NCI-H146 treated with DMSO at 0.1 percent for 48 hours (cell line): ENCODE measurements at regions not wholly inside any gene's neighbourhood (a gene's known extent, or its start where the extent isn't known, plus 50 kb on each side); places are given as distances from the start of the nearest gene placed in this dataset.

Source experiments
- DNase-seq: peaks from one replicate; lab custom pipeline; 2025; ENCODE audit not compliant: unreplicated experiment; lab: John Stamatoyannopoulos, UW

DNA sequence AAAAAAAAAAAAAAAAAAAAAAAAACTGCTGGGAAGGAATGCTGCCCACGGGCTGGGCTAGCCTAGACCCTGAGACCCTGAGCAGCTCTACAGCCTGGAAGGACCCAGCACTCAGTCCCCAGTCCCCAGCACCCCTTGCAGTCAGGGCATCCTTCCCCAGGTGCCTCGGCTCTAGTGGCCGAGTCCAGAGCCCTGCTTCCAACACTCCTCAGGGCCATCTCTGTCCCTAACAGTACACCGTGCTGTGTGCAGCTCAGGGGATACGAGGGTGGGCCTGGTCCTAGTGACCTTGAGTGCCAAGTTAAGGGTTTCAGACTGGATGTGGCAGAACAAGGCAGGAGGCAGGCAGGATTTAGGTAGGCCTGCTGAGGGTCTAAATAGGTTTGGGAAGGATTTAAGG lies 50.2 kb upstream of the LRP8 start:
- DNase-seq = no peak

- no peak for DNase-seq
Observed at GRCh38 chr1:53378932-53379661, 51.2 kb upstream of the LRP8 start.

DNA sequence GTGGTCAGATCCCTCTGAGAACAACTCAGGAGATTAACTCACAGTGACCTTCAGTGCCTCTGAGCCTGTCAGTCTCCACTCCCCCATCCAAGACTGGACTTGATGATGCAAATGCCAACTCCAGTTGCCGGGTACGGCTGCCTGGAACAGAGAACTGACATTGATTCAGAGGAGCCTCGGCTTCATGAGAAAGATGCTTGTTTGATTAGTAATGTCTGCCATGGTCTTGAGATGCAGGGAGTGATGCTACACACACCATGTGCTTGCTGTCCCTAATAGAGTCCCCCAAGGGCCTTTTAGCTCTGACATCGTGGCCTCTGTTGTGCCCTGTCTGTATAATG lies 51.8 kb upstream of the LRP8 start:
- no peak for DNase-seq

GRCh38 chr1:53380296-53380695 lies 52.4 kb upstream of the LRP8 start:
- DNase-seq = no peak

GRCh38 chr1:53381790-53382401 lies 54.0 kb upstream of the LRP8 start:
- DNase-seq = no peak

DNA sequence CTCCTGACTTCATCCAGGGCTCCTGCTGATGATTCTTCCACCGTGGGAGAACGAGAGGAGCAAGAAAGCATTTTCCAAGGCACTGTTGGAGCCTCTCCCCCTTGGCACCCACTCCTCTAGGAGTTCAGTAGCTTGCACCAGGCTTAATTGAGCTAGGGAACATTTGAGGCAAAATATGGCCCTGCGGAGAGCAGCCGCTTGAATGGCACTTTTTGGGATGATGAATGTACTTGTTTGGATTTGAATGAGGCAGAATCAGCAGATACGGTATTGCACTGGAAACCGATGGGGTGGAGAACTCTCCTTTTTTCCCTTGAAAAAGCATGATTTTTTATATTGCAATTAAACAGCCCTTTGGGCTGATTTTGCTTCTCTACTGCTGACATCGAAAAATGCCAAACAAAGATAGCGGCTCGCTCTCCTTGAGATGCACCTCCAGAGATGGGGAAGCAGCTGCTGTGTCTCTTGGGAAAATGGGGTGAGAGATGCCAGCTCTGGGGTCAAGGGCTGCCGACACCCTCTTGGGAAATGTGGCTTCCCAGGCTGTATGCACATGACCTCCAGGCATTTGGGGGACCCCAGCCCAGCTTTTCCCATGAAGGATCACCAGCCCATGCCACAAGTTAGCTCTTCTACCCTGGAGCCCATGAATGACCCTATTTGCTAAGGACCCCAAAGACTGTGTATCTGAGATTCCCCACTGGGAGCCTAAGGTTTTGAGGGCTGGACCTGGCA lies 55.4 kb upstream of the LRP8 start:
- no peak for DNase-seq

DNA sequence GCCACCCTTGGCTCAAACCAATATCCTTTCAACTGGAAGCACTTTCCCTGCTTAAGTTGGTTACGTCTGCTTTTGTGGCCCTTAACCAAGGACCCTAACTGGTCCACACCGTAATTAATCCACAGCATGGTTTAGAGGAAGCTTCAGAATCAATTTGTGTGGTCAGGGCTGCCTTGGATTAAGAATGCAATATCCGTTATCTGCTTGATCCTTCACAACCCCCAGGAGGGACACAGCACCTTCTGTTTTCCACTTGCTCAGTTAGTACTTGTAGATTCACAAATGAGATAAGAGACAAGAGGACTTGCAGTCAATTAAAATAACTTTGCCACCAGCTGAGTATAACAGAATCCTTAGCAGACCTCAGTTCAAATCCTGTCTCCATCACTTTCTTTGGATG lies 56.9 kb upstream of the LRP8 start:
- DNase-seq = no peak

DNA sequence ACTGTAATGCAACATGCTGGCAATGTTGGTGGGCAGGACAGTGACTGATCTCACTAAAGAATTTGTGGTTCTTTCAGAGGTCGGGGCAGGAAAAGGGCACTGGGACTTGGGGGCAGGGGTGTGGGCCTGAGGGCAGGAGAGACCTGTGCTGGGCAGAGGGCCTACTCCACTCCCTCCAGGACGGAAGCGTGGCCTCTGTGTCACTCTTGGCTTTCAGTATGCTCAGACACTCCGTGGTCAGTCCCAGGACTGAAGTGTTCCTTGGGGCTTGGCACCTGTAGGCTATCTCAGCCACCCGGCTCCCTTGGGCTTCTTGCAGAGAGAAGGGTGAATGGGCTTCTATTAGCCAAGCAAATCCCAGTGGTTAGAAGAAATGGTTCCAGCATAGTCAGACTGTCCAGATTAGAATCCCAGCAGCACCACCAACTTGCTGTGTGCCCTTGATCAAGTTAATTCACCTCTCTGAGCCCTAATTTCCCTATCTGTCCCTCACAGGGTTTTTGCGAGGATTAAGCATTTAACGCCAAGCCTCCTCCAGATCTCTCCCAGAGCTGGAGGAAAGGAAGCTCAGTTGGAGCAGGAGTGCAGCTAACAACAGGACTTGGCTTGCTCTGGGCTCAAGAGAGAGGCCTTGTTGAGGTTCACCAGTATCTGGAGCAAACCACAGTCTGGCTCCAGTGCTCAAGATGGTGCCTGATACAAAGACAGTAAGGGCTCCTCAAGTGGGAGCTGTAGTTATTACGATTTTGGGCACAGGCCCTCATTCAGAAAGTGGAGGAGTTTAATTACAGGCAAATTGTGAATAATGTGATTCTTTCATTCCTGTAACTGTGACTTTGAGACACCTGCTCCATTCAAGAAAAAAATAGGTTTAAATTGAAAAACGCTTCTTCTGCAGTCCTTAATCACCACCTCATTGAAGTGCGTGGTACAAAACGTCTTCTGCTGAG lies 57.7 kb upstream of the LRP8 start:
- DNase-seq = no peak

DNA sequence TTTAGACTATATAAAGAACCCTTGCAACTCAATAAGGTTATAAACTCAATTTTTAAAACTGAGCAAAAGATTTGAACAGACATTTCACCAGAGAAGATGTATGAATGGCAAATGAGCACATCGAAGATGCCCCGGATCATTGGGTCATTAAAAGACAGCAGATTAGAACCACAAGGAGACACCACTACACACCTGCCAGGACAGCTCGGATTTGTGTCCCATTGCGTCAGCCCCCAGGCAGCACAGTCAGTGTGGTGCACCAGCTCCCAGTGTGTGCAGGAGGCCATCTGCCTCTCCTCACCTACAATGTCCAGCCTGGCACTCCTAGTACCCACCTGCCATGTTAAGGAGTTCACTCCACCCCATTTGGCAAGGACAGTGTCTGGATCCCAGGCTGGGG lies 61.1 kb upstream of the LRP8 start:
- no peak for DNase-seq

- DNase-seq = no peak
Observed at GRCh38 chr1:53390261-53390660, 62.4 kb upstream of the LRP8 start.

DNA sequence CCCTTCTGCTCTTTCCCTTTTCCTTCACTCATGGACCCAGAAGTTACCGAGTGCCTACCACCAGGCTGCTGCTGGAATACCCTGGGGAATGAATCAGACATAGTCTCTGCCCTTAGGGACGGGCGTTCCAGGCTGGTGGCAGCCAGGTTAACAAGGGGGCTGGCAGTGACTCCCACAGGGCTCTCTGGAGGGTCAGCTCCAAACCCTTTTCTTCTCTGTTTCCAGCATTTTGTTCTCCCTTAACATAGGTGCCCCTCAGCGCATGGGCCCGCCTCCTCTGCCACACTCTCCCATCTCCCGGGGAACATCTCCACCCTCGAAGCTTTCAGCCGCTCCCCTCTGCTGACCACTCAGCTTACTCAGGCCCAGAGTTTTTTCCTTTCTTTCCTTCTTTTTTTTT lies 62.9 kb upstream of the LRP8 start:
- DNase-seq = no peak

DNA sequence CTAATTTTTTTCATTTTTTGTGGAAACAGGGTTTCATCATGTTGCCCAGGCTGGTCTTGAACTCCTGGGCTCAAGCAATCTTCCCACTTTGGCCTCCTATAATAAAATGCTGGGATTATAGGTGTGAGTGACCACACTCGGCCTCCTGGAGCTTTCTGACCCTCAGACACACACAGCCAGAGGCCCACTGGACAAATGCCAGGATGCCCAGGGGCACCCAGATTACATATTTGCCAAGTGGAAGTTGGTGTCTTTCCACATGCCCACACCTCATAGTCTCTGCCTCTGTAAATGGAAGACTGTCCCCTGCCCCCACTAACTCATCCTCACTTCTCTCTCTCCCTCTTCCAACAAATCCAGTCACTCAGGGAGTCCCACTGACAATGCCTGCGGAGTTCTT lies 63.4 kb upstream of the LRP8 start:
- no peak for DNase-seq

GRCh38 chr1:53391982-53392381 lies 64.1 kb upstream of the LRP8 start:
- DNase-seq = no peak

GRCh38 chr1:53392460-53392859 lies 64.6 kb upstream of the LRP8 start:
- no peak for DNase-seq

GRCh38 chr1:53393325-53393792 lies 65.5 kb upstream of the LRP8 start:
- DNase-seq = peak; percentile 25

GRCh38 chr1:53394306-53394705 lies 64.9 kb upstream of the DMRTB1 start:
- no peak for DNase-seq

DNA sequence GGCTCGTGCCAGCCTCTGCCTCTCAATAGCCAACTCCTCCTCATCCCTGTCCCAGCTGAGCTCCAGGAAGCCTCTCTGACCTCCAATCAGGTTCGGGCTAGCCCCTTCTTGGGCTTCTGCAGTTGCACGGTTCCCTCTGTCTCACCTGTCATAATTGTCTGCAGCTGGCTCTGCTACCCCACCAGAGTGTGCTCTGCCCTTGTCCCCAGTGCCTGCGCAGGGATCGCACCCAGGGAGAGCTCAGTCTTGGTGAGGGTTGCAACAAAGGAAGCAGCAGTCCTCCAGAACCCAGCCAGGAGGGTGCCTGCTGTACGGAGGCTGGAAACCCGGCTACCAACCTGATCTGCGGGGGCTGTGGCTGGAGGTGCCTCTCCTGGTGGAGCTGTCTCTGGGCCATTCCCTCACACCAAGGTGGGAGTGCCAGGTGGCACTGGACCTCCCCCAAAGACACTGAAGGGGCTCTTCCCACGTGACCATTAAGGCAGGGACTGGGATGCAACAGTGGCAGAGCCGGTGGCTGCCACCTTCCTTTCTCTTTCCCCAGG lies 63.5 kb upstream of the DMRTB1 start:
- DNase-seq = peak; percentile 20

GRCh38 chr1:53396573-53397268 lies 62.5 kb upstream of the DMRTB1 start:
- no peak for DNase-seq

DNA sequence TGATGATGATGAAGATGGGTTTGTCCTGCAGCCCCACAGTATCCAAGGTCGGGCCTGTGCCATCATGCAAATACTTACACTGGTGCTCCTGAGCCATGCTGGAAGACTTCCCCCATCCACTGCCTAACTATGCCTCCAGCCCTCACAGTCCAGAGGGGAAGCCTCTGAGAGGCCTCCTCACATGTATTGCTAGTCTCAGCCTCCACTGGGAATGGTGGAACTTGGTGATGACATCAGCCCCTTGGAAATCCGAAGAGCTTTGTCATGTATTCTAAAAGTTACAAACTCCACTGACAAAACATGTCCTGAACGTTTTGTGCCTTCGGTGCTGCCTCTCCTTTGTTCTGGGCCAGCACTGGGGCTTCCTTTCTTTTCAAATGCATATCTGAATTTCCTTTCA lies 61.1 kb upstream of the DMRTB1 start:
- no peak for DNase-seq
